ENCODE measurements at regions not wholly inside any gene's neighbourhood (a gene's known extent, or its start where the extent isn't known, plus 50 kb on each side); places are given as distances from the start of the nearest gene placed in this dataset.
"Not testable (repeated sequence)": the region's sequence is repeated elsewhere in the genome, so short reads cannot be mapped to it uniquely, and the experiment has no call there.

DNA sequence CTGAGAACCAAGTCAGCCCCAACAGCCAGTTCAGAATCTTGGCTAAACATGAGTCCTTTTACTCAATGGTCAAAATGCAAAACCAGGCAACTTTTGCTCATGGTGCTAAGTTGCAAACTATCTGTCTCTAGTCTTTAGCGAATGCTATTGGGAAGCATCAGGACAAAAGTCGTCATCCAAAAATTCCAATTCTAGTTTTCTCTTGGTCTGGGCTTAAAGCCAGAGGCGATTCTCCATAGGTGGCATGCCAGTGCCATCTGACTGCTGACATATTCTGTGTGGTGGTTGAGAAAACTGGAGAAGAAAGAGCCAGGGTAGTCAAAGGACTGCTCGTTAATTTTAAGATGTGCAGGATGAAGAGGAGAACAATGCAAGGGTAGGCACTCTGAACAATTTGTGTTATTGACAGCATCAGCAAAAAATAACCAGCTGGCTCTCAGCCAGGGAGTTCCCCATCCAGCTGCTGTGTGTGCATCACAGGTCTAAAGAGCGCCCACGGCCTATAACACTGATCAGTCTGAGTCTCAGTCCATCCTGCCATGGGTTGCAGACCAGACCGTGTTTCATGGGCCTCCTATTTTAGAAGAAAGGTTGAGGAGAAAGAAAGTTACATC is 313.6 kb downstream of the ALDH8A1 start:
- WGBS, 2 donors: 85 to 91% methylated on average over 7 of the region's 7 CpGs
- Histone ChIP-seq H3K9me3 (no peaks in the 10 kb centered on the region), H3K27ac (no peak overlapping the region), H3K4me3 (no peak overlapping the region), H3K4me1 (peaks cover 0 to 2% (median 1%) of the 10 kb centered on the region in 4 donors), H3K27me3 (no peaks in the 10 kb centered on the region), H3K36me3 (no peaks in the 10 kb centered on the region)
- intact Hi-C loops (cut with DNase I): no loop called here
- no peak for DNase-seq
- TF ChIP-seq EP300 (IDR thresholded peaks at IDR 0.05): no peak
- TF ChIP-seq POLR2A (IDR thresholded peaks at IDR 0.05): no peak
- TF ChIP-seq CTCF (IDR thresholded peaks at IDR 0.05): no peak
- TF ChIP-seq POLR2AphosphoS5 (IDR thresholded peaks at IDR 0.05): no peak

DNA sequence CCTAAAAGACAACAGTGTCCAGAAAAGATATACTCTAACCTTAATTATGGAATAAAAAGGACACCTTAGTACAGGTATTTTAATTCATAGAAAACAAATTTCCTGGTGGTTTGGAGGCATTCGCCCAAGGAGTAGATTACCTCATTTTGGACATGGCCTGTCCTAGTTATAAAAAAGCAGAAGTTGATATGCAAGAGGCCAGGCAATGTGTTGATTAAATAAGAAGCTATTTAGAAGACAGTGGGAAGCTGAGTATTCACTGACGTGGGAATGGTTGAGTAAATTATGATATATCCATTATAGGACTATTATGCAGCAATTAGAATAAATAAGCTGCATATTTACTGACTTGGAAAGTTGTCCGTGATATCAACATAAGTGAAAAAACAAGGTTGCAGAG is 314.9 kb downstream of the ALDH8A1 start:
- H3K4me3 ChIP-seq: no peak overlapping the region
- H3K9me3 ChIP-seq: no peaks in the 10 kb centered on the region
- intact Hi-C loops (cut with DNase I): no loop called here
- H3K27me3 ChIP-seq: no peaks in the 10 kb centered on the region
- no peak for DNase-seq
- H3K27ac ChIP-seq: no peak overlapping the region
- H3K36me3 ChIP-seq: no peaks in the 10 kb centered on the region
- no peaks in the 10 kb centered on the region for H3K4me1 ChIP-seq
- WGBS, 2 donors: 84 to 90% methylated on average over 3 of the region's 3 CpGs
- TF ChIP-seq POLR2AphosphoS5 (IDR thresholded peaks at IDR 0.05) (no peak), EP300 (IDR thresholded peaks at IDR 0.05) (no peak), POLR2A (IDR thresholded peaks at IDR 0.05) (no peak), CTCF (IDR thresholded peaks at IDR 0.05) (no peak)

GRCh38 chr6:134634466-134634865 is 315.4 kb downstream of the ALDH8A1 start:
- intact Hi-C loops (cut with DNase I): no loop called here
- Histone ChIP-seq H3K27ac (no peak overlapping the region), H3K4me3 (no peak overlapping the region), H3K9me3 (no peaks in the 10 kb centered on the region), H3K4me1 (no peaks in the 10 kb centered on the region), H3K27me3 (no peaks in the 10 kb centered on the region), H3K36me3 (no peaks in the 10 kb centered on the region)
- WGBS, 2 donors: 93 to 94% methylated on average over 3 of the region's 3 CpGs
- TF ChIP-seq POLR2A (IDR thresholded peaks at IDR 0.05) (no peak), EP300 (IDR thresholded peaks at IDR 0.05) (no peak), CTCF (IDR thresholded peaks at IDR 0.05) (no peak), POLR2AphosphoS5 (IDR thresholded peaks at IDR 0.05) (no peak)
- DNase-seq: no peak

- H3K36me3 ChIP-seq; H3K9me3 ChIP-seq; intact Hi-C loops (cut with DNase I); H3K27ac ChIP-seq; DNase-seq; H3K4me1 ChIP-seq; H3K27me3 ChIP-seq; H3K4me3 ChIP-seq: not testable (repeated sequence)
- 81 to 92% methylated on average over 48 of the region's 48 CpGs for WGBS, 2 donors
Measured at GRCh38 chr6:134632982-134633940, 315.3 kb upstream of the SGK1 start.

GRCh38 chr6:134632024-134632423 is 314.1 kb upstream of the SGK1 start:
- no peaks in the 10 kb centered on the region for H3K9me3 ChIP-seq
- no peak overlapping the region for H3K4me3 ChIP-seq
- no peaks in the 10 kb centered on the region for H3K27me3 ChIP-seq
- no peaks in the 10 kb centered on the region for H3K36me3 ChIP-seq
- DNase-seq: no peak
- no peak for TF ChIP-seq POLR2AphosphoS5 (IDR thresholded peaks at IDR 0.05)
- no peak for TF ChIP-seq POLR2A (IDR thresholded peaks at IDR 0.05)
- TF ChIP-seq CTCF (IDR thresholded peaks at IDR 0.05): no peak
- TF ChIP-seq EP300 (IDR thresholded peaks at IDR 0.05): no peak
- WGBS, 2 donors: 91 to 93% methylated on average over 4 of the region's 4 CpGs
- intact Hi-C loops (cut with DNase I): no loop called here
- no peak overlapping the region for H3K27ac ChIP-seq
- H3K4me1 ChIP-seq: no peaks in the 10 kb centered on the region
